HCT116 (cell line): ENCODE measurements at regions not wholly inside any gene's neighbourhood (a gene's known extent, or its start where the extent isn't known, plus 50 kb on each side); places are given as distances from the start of the nearest gene placed in this dataset.

Source experiments
- CEBPB ChIP-seq: IDR thresholded peaks from 2 replicates; pipeline ENCODE4 v1.6.1; 2012; ENCODE audit warnings: low read depth
- CTCF ChIP-seq, 3 experiments: fragments of 200-600 bp in 1 of 3; sonication (generic) in 1 of 3; IDR thresholded peaks in 2 of 3; conservative IDR thresholded peaks in 1 of 3; 2 replicates each; pipeline ENCODE4 v1.5.1; 2012 to 2017; ENCODE audit warnings: low read depth in 2 of 3, low read length in 2 of 3, antibody characterized with exemption in 1 of 3, borderline replicate concordance in 1 of 3, control low read depth in 1 of 3, mild to moderate bottlenecking in 1 of 3, mixed read lengths in 1 of 3, mixed run types in 1 of 3, moderate library complexity in 1 of 3; ENCODE audit not compliant: insufficient read depth in 1 of 3
- POLR2A ChIP-seq: IDR thresholded peaks from 2 replicates; pipeline ENCODE4 v1.7.0; 2011; ENCODE audit warnings: borderline replicate concordance; ENCODE audit not compliant: insufficient read depth, insufficient read length; ENCODE audit errors: extremely low read depth
- POLR2AphosphoS5 ChIP-seq: IDR thresholded peaks from 2 replicates; pipeline ENCODE4 v1.6.1; 2011; ENCODE audit warnings: mild to moderate bottlenecking, low read depth, low read length, moderate library complexity
- RAD21 ChIP-seq: IDR thresholded peaks from 2 replicates; pipeline ENCODE4 v1.6.1; 2012; ENCODE audit warnings: low read depth, mild to moderate bottlenecking
- SIN3A ChIP-seq: IDR thresholded peaks from 2 replicates; pipeline ENCODE4 v1.6.1; 2012; ENCODE audit warnings: low read depth
- SRF ChIP-seq: IDR thresholded peaks from 2 replicates; pipeline ENCODE4 v1.6.1; 2012; ENCODE audit warnings: low read depth
- ZNF274 ChIP-seq: fragments of 200-500 bp; sonication (Bioruptor generic); IDR thresholded peaks from 2 replicates; pipeline ENCODE4 v1.6.1; 2014; ENCODE audit warnings: mild to moderate bottlenecking, low read depth, low read length, inconsistent platforms
- TF ChIP-seq, protein P1 (sequence below): IDR thresholded peaks from 2 replicates; pipeline ENCODE4 v1.6.1; 2012; ENCODE audit warnings: low read depth

DNA sequence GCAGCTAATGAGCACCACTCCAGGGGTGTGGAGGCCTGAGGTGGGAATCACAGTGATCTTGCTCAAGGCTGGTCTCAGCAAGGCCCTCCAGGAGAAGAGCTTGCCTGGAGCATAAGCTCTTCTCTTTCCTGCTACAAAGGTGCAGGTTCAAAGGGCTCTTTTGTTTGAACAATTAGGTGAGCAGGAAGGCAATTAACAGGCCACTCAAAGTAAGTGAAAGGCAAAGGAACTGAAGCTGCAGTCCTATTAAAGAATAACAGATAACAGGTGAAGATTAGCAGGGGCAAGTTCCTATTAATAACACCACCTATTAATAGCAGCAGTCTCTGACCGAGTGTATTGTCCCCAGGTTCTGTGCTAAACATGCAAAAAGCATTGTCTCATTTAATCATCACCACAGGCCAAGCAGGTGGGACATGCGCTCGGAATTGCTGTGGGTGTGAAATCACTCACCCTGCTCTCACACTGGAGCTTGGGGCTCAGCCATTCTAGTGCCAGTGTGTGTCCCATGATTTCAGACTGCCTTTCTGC, 113.8 kb downstream of the RHOU start:
- TF ChIP-seq, protein P1, sequence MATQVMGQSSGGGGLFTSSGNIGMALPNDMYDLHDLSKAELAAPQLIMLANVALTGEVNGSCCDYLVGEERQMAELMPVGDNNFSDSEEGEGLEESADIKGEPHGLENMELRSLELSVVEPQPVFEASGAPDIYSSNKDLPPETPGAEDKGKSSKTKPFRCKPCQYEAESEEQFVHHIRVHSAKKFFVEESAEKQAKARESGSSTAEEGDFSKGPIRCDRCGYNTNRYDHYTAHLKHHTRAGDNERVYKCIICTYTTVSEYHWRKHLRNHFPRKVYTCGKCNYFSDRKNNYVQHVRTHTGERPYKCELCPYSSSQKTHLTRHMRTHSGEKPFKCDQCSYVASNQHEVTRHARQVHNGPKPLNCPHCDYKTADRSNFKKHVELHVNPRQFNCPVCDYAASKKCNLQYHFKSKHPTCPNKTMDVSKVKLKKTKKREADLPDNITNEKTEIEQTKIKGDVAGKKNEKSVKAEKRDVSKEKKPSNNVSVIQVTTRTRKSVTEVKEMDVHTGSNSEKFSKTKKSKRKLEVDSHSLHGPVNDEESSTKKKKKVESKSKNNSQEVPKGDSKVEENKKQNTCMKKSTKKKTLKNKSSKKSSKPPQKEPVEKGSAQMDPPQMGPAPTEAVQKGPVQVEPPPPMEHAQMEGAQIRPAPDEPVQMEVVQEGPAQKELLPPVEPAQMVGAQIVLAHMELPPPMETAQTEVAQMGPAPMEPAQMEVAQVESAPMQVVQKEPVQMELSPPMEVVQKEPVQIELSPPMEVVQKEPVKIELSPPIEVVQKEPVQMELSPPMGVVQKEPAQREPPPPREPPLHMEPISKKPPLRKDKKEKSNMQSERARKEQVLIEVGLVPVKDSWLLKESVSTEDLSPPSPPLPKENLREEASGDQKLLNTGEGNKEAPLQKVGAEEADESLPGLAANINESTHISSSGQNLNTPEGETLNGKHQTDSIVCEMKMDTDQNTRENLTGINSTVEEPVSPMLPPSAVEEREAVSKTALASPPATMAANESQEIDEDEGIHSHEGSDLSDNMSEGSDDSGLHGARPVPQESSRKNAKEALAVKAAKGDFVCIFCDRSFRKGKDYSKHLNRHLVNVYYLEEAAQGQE = no peak
- TF ChIP-seq CTCF (IDR thresholded peaks at IDR 0.05 in 2 of 3, conservative IDR thresholded peaks at IDR 0.05 in 1 of 3; ENCODE audit: borderline replicate concordance in 1 of 3, insufficient read depth in 1 of 3, low read depth in 2 of 3, low read length in 2 of 3) = no peak
- no peak for TF ChIP-seq SIN3A
- no peak for TF ChIP-seq POLR2A
- TF ChIP-seq ZNF274 = no peak
- TF ChIP-seq CEBPB = no peak
- no peak for TF ChIP-seq SRF
- no peak for TF ChIP-seq POLR2AphosphoS5
- TF ChIP-seq RAD21 = no peak
